H1 (cell line): ENCODE measurements at regions not wholly inside any gene's neighbourhood (a gene's known extent, or its start where the extent isn't known, plus 50 kb on each side); places are given as distances from the start of the nearest gene placed in this dataset.

Experiments used
- CTCF ChIA-PET: fragments of 300-600 bp; sonication (Branson Sonifier 250); formaldehyde crosslinking; loops from one replicate; lab custom pipeline; 2021; ENCODE audit not compliant: partially characterized antibody; lab: Charles Lee
- POLR2A ChIA-PET: fragments of 300-600 bp; sonication (Branson Sonifier 250); formaldehyde crosslinking; loops from one replicate; lab custom pipeline; 2021; ENCODE audit warnings: inconsistent platforms; ENCODE audit not compliant: partially characterized antibody; lab: Charles Lee
- DNase-seq, 2 experiments: peaks; one replicate each; pipeline versions ENCODE4 v3.0.0 to v3.0.0-alpha.2; 2010 to 2022; ENCODE audit warnings: low spot score in 2 of 2, low read depth in 1 of 2, mixed read lengths in 1 of 2
- FAIRE-seq: peaks from 2 replicates; lab custom pipeline; 2011; peaks lifted over from hg19 to GRCh38; lab: Jason Lieb, UNC
- H2AFZ ChIP-seq: 2 replicates; pipeline ENCODE4 v1.8.1; 2012; ENCODE audit warnings: low read length, inconsistent platforms
- H2AK5ac ChIP-seq: 2 replicates; pipeline ENCODE4 v1.6.1; 2013; ENCODE audit warnings: low read depth, low read length
- H2BK120ac ChIP-seq: replicated peaks from 2 replicates; pipeline ENCODE3; 2013; ENCODE audit warnings: low read depth, low read length, inconsistent platforms
- H2BK12ac ChIP-seq: 2 replicates; pipeline ENCODE4 v1.6.1; 2013; ENCODE audit warnings: low read depth, low read length
- H2BK15ac ChIP-seq: 2 replicates; pipeline ENCODE4 v1.6.1; 2013; ENCODE audit warnings: low read length
- H2BK20ac ChIP-seq: 2 replicates; pipeline ENCODE4 v1.6.1; 2013; ENCODE audit warnings: low read length
- H2BK5ac ChIP-seq: 2 replicates; pipeline ENCODE4 v1.6.1; 2013; ENCODE audit warnings: low read depth, low read length
- H3K14ac ChIP-seq: 2 replicates; pipeline ENCODE4 v1.6.1; 2013; ENCODE audit warnings: inconsistent platforms; ENCODE audit not compliant: insufficient read length
- H3K18ac ChIP-seq: 2 replicates; pipeline ENCODE4 v1.6.1; 2013; ENCODE audit warnings: low read length; ENCODE audit errors: extremely low read depth
- H3K23ac ChIP-seq: 2 replicates; pipeline ENCODE4 v1.6.1; 2013; ENCODE audit warnings: inconsistent platforms; ENCODE audit not compliant: insufficient read length
- H3K23me2 ChIP-seq: 2 replicates; pipeline ENCODE4 v1.6.1; 2013; ENCODE audit warnings: low read depth, low read length
- H3K27ac ChIP-seq: 2 replicates; pipeline ENCODE4 v1.6.1; 2011; ENCODE audit warnings: low read depth, low read length, inconsistent platforms
- H3K27me3 ChIP-seq, 4 experiments: replicated peaks in 1 of 4; 1 replicate in 1 of 4; 2 replicates in 3 of 4; pipeline versions ENCODE4 v1.6.1 to v1.8.1; 2011 to 2013; ENCODE audit warnings: low read length in 3 of 4, mild to moderate bottlenecking in 3 of 4, inconsistent platforms in 2 of 4, mixed read lengths in 2 of 4, moderate library complexity in 1 of 4; ENCODE audit not compliant: control insufficient read depth in 3 of 4, insufficient read depth in 3 of 4; ENCODE audit errors: extremely low read depth in 1 of 4
- H3K36me3 ChIP-seq, 4 experiments: 2 replicates each; pipeline versions ENCODE4 v1.6.1 to v1.8.1; 2011 to 2013; ENCODE audit warnings: mild to moderate bottlenecking in 4 of 4, low read length in 3 of 4, moderate library complexity in 2 of 4, control low read depth in 1 of 4, inconsistent platforms in 1 of 4; ENCODE audit not compliant: insufficient read depth in 4 of 4, control insufficient read depth in 2 of 4
- H3K4ac ChIP-seq: replicated peaks from 2 replicates; pipeline ENCODE3; 2013; ENCODE audit warnings: low read length, low read depth, mixed read lengths, inconsistent platforms; ENCODE audit not compliant: insufficient read length
- H3K4me1 ChIP-seq, 4 experiments: replicated peaks in 1 of 4; 1 replicate in 1 of 4; 2 replicates in 3 of 4; pipeline versions ENCODE4 v1.6.1 to v1.8.1; 2011 to 2013; ENCODE audit warnings: low read length in 3 of 4, inconsistent platforms in 2 of 4, mixed read lengths in 1 of 4; ENCODE audit not compliant: insufficient read depth in 4 of 4, control insufficient read depth in 3 of 4
- H3K4me2 ChIP-seq, 2 experiments: 2 replicates each; pipeline versions ENCODE4 v1.6.1 to v1.8.1; 2011 to 2013; ENCODE audit warnings: low read depth in 2 of 2, low read length in 2 of 2, control low read depth in 1 of 2, inconsistent platforms in 1 of 2, mild to moderate bottlenecking in 1 of 2; ENCODE audit not compliant: insufficient read depth in 1 of 2
- H3K4me3 ChIP-seq, 4 experiments: fragments of 200-600, 300-600 bp in 1 of 4; sonication (generic), shearing (Covaris generic), sonication (Bioruptor Twin) in 1 of 4; 2 replicates each; pipeline versions ENCODE4 v1.5.1 to v1.8.1; 2011 to 2016; ENCODE audit warnings: low read length in 4 of 4, low read depth in 3 of 4, control low read depth in 2 of 4, inconsistent platforms in 2 of 4, mild to moderate bottlenecking in 2 of 4, mixed read lengths in 1 of 4, moderate library complexity in 1 of 4; ENCODE audit not compliant: insufficient read depth in 2 of 4; ENCODE audit errors: extremely low read depth in 1 of 4
- H3K56ac ChIP-seq: replicated peaks from 2 replicates; pipeline ENCODE3; 2013; ENCODE audit warnings: low read depth, mild to moderate bottlenecking, mixed read lengths, low read length, inconsistent platforms; ENCODE audit not compliant: insufficient read length
- H3K79me1 ChIP-seq: 2 replicates; pipeline ENCODE4 v1.6.1; 2013; ENCODE audit warnings: low read depth, low read length, control low read depth
- H3K79me2 ChIP-seq, 2 experiments: 2 replicates each; pipeline versions ENCODE4 v1.6.1 to v1.8.1; 2012 to 2013; ENCODE audit warnings: low read length in 2 of 2, mild to moderate bottlenecking in 2 of 2, inconsistent platforms in 1 of 2; ENCODE audit not compliant: insufficient read depth in 2 of 2, control insufficient read depth in 1 of 2
- H3K9ac ChIP-seq, 4 experiments: replicated peaks in 1 of 4; 1 replicate in 1 of 4; 2 replicates in 3 of 4; pipeline versions ENCODE4 v1.6.1 to v1.8.1; 2011 to 2013; ENCODE audit warnings: low read depth in 3 of 4, low read length in 3 of 4, control low read depth in 2 of 4, mild to moderate bottlenecking in 2 of 4, moderate library complexity in 2 of 4, inconsistent platforms in 1 of 4; ENCODE audit errors: extremely low read depth in 1 of 4
- H3K9me3 ChIP-seq, 2 experiments: 2 replicates each; pipeline versions ENCODE4 v1.6.1 to v1.8.1; 2012 to 2013; ENCODE audit warnings: mild to moderate bottlenecking in 2 of 2, moderate library complexity in 2 of 2, control low read depth in 1 of 2, inconsistent platforms in 1 of 2, low read depth in 1 of 2, low read length in 1 of 2, mixed read lengths in 1 of 2; ENCODE audit not compliant: insufficient read depth in 2 of 2
- H4K20me1 ChIP-seq, 2 experiments: replicated peaks in 1 of 2; 2 replicates each; pipeline versions ENCODE3 to v1.8.1; 2011 to 2013; ENCODE audit warnings: inconsistent platforms in 2 of 2, low read length in 2 of 2, mild to moderate bottlenecking in 1 of 2; ENCODE audit not compliant: insufficient read depth in 2 of 2, control insufficient read depth in 1 of 2
- H4K5ac ChIP-seq: 2 replicates; pipeline ENCODE4 v1.6.1; 2013; ENCODE audit warnings: low read length, low read depth, mixed read lengths, inconsistent platforms; ENCODE audit not compliant: insufficient read length
- H4K8ac ChIP-seq: 2 replicates; pipeline ENCODE4 v1.8.0; 2013; ENCODE audit warnings: mild to moderate bottlenecking, moderate library complexity, low read length, inconsistent platforms; ENCODE audit not compliant: insufficient read depth; ENCODE audit errors: extremely low read depth
- H4K91ac ChIP-seq: replicated peaks from 2 replicates; pipeline ENCODE3; 2013; ENCODE audit warnings: low read length, mixed read lengths, inconsistent platforms; ENCODE audit not compliant: insufficient read length
- BCL11A ChIP-seq, 2 experiments: IDR thresholded peaks; one replicate each; pipeline ENCODE4 v1.6.1; 2011; ENCODE audit warnings: low read depth in 2 of 2, low read length in 2 of 2, mild to moderate bottlenecking in 2 of 2
- CTBP2 ChIP-seq: IDR thresholded peaks from 2 replicates; pipeline ENCODE4 v1.7.0; 2011; ENCODE audit warnings: borderline replicate concordance, mild to moderate bottlenecking, moderate library complexity, mixed read lengths, low read length; ENCODE audit not compliant: insufficient read depth, insufficient read length
- FOSL1 ChIP-seq: IDR thresholded peaks from 2 replicates; pipeline ENCODE4 v1.6.1; 2011; ENCODE audit warnings: mild to moderate bottlenecking, low read depth, low read length, moderate library complexity; ENCODE audit not compliant: insufficient read depth
- MAFK ChIP-seq: IDR thresholded peaks from 2 replicates; pipeline ENCODE4 v1.6.1; 2012; ENCODE audit warnings: low read depth, mild to moderate bottlenecking, improper control_type of control experiment, low read length
- NRF1 ChIP-seq: IDR thresholded peaks from 2 replicates; pipeline ENCODE4 v1.6.1; 2011; ENCODE audit warnings: mild to moderate bottlenecking, low read depth, low read length, improper control_type of control experiment
- POLR2A ChIP-seq, 2 experiments: IDR thresholded peaks; 1 replicate in 1 of 2; 2 replicates in 1 of 2; pipeline ENCODE4 v1.6.1; 2011; ENCODE audit warnings: low read depth in 2 of 2, low read length in 2 of 2, mild to moderate bottlenecking in 2 of 2; ENCODE audit errors: control extremely low read depth in 1 of 2
- POLR2AphosphoS5 ChIP-seq: IDR thresholded peaks from 2 replicates; pipeline ENCODE4 v1.6.1; 2011; ENCODE audit warnings: low read depth, low read length
- WGBS, 2 experiments: shearing (Covaris generic) in 1 of 2; methylation state at CpG; one replicate each; pipeline versions ENCODE4 v1.1.6 to v1.1.7; 2013 to 2015; ENCODE audit warnings: low lambda C conversion rate in 2 of 2, mixed read lengths in 2 of 2, inconsistent platforms in 1 of 2, low coverage in 1 of 2, missing lambda C conversion rate in 1 of 2; ENCODE audit not compliant: insufficient replicate concordance in 2 of 2, insufficient coverage in 1 of 2, insufficient read length in 1 of 2; ENCODE audit errors: extremely low coverage in 1 of 2, missing lambda C conversion rate in 1 of 2; 5-methylcytosine and 5-hydroxymethylcytosine counted together
- TF ChIP-seq, protein P1 (sequence below): IDR thresholded peaks from 2 replicates; pipeline ENCODE4 v1.6.1; 2012; ENCODE audit warnings: inconsistent platforms
- TF ChIP-seq, protein P2 (sequence below): IDR thresholded peaks from 2 replicates; pipeline ENCODE4 v1.6.1; 2012; ENCODE audit warnings: inconsistent platforms

DNA sequence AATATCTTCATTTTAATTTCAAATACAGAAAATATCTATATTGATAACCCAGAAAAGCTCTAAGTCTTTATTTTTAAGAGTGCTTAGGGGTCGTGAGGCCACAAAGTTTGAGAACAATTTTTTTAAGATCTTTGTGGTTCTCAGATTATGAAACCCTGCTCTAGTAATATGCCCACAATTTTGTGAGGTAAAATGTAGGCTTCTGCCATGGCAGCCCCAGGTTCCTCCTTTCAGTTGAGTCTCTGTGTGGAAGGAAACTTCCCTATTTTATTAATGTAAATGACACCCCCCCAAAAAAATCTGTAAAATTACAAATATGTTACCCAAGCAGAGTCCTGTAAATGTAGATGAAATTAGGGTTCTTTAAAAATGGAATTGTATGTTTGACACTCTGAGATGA lies 600.5 kb downstream of the SATB2 start:
- Histone ChIP-seq H3K27me3 (no peaks in the 10 kb centered on the region), H3K9ac (no peak overlapping the region), H4K5ac (no peak overlapping the region), H2BK12ac (no peak overlapping the region), H2BK20ac (no peak overlapping the region), H2AFZ (no peak overlapping the region), H4K20me1 (no peaks in the 10 kb centered on the region), H3K36me3 (no peaks in the 10 kb centered on the region), H4K8ac (no peak overlapping the region), H2BK120ac (no peak overlapping the region), H3K14ac (no peak overlapping the region), H3K79me1 (no peaks in the 10 kb centered on the region), H2BK5ac (no peak overlapping the region), H3K18ac (no peak overlapping the region), H3K23me2 (no peaks in the 10 kb centered on the region), H3K79me2 (no peaks in the 10 kb centered on the region), H2AK5ac (no peak overlapping the region), H3K4me2 (no peak overlapping the region), H3K4ac (no peak overlapping the region), H3K23ac (no peak overlapping the region), H3K4me3 (no peak overlapping the region), H2BK15ac (no peak overlapping the region), H3K56ac (no peak overlapping the region), H3K27ac (no peak overlapping the region), H3K4me1 (no peaks in the 10 kb centered on the region), H3K9me3 (peaks cover 0 to 10% of the 10 kb centered on the region in 2 experiments; a peak in 1 of 4 replicates), H4K91ac (no peak overlapping the region)
- no peak for FAIRE-seq
- ChIA-PET CTCF (no interaction called here), POLR2A (interaction anchor here (1.0 kb wide), 1 partner anchor 8 kb away, joined by 3 read pairs; no protein-coding TSS in a partner anchor)
- DNase-seq: no peak
- 95% methylated on average over 1 of the region's 1 CpG; no CpG with 5 or more reads in 1 of the 2 experiments for WGBS, 2 experiments
- TF ChIP-seq, protein P1, sequence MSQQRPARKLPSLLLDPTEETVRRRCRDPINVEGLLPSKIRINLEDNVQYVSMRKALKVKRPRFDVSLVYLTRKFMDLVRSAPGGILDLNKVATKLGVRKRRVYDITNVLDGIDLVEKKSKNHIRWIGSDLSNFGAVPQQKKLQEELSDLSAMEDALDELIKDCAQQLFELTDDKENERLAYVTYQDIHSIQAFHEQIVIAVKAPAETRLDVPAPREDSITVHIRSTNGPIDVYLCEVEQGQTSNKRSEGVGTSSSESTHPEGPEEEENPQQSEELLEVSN: no peak
- TF ChIP-seq FOSL1 (no peak), POLR2A (IDR thresholded peaks at IDR 0.05; ENCODE audit: control extremely low read depth in 1 of 2, low read depth in 2 of 2, low read length in 2 of 2) (no peak), CTBP2 (no peak), BCL11A (IDR thresholded peaks at IDR 0.05; ENCODE audit: low read depth in 2 of 2, low read length in 2 of 2) (no peak), NRF1 (no peak), POLR2AphosphoS5 (no peak), MAFK (no peak)
- TF ChIP-seq, protein P2, sequence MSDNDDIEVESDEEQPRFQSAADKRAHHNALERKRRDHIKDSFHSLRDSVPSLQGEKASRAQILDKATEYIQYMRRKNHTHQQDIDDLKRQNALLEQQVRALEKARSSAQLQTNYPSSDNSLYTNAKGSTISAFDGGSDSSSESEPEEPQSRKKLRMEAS: no peak
